ENCODE measurements at regions not wholly inside any gene's neighbourhood (a gene's known extent, or its start where the extent isn't known, plus 50 kb on each side); places are given as distances from the start of the nearest gene placed in this dataset.

GRCh38 chr4:34723605-34724004 lies 1520.7 kb downstream of the ARAP2 start:
- no peak for DNase-seq

GRCh38 chr4:34724491-34724890 lies 1519.8 kb downstream of the ARAP2 start:
- no peak for DNase-seq

GRCh38 chr4:34731070-34731469 lies 1513.2 kb downstream of the ARAP2 start:
- no peak for DNase-seq

GRCh38 chr4:34732176-34732950 lies 1512.0 kb downstream of the ARAP2 start:
- DNase-seq = no peak

- DNase-seq = no peak
Measured at GRCh38 chr4:34733185-34733941, 1511.0 kb downstream of the ARAP2 start.

GRCh38 chr4:34766935-34767334 lies 1477.4 kb downstream of the ARAP2 start:
- no peak for DNase-seq

- no peak for DNase-seq
Measured at GRCh38 chr4:34767407-34767806, 1476.9 kb downstream of the ARAP2 start.

GRCh38 chr4:34771632-34772031 lies 1472.7 kb downstream of the ARAP2 start:
- DNase-seq = no peak

- no peak for DNase-seq
Measured at GRCh38 chr4:34790131-34790530, 1454.2 kb downstream of the ARAP2 start.

- DNase-seq = no peak
Measured at GRCh38 chr4:34791209-34791608, 1453.1 kb downstream of the ARAP2 start.

GRCh38 chr4:34800953-34801352 lies 1443.4 kb downstream of the ARAP2 start:
- no peak for DNase-seq

- DNase-seq = no peak
Measured at GRCh38 chr4:34814266-34814665, 1430.0 kb downstream of the ARAP2 start.

- no peak for DNase-seq
Measured at GRCh38 chr4:34824515-34824914, 1419.8 kb downstream of the ARAP2 start.

GRCh38 chr4:34826660-34827059 lies 1417.7 kb downstream of the ARAP2 start:
- DNase-seq = no peak

GRCh38 chr4:34845926-34846325 lies 1398.4 kb downstream of the ARAP2 start:
- DNase-seq = no peak

GRCh38 chr4:34850421-34850820 lies 1393.9 kb downstream of the ARAP2 start:
- no peak for DNase-seq

GRCh38 chr4:34850968-34851367 lies 1393.3 kb downstream of the ARAP2 start:
- no peak for DNase-seq

GRCh38 chr4:34851411-34851810 lies 1392.9 kb downstream of the ARAP2 start:
- DNase-seq = no peak

- DNase-seq = no peak
Measured at GRCh38 chr4:34854451-34854850, 1389.9 kb downstream of the ARAP2 start.

GRCh38 chr4:34861666-34862065 lies 1382.6 kb downstream of the ARAP2 start:
- no peak for DNase-seq

- DNase-seq = no peak
Measured at GRCh38 chr4:34878961-34879360, 1365.4 kb downstream of the ARAP2 start.

- DNase-seq = no peak
Measured at GRCh38 chr4:34880246-34880645, 1364.1 kb downstream of the ARAP2 start.

GRCh38 chr4:34891892-34892291 lies 1352.4 kb downstream of the ARAP2 start:
- no peak for DNase-seq

- DNase-seq = no peak
Measured at GRCh38 chr4:34893382-34893781, 1350.9 kb downstream of the ARAP2 start.

Measured in NCI-H774 (cell line).